Motor neuron (in vitro differentiated cells): ENCODE measurements at regions not wholly inside any gene's neighbourhood (a gene's known extent, or its start where the extent isn't known, plus 50 kb on each side); places are given as distances from the start of the nearest gene placed in this dataset.
"Not testable (repeated sequence)": the region's sequence is repeated elsewhere in the genome, so short reads cannot be mapped to it uniquely, and the experiment has no call there.

Source experiments
- ATAC-seq, 8 experiments: fragments of 200-7000 bp; cut with Tn5 transposase; replicated peaks in 6 of 8; 2 replicates each; pipeline ENCODE4 v1.8.0; 2021; ENCODE audit warnings: mild to moderate bottlenecking in 8 of 8, moderate library complexity in 8 of 8
- H3K27ac ChIP-seq, 2 donors: fragments of 250-450 bp; sonication (Bioruptor Pico); 2 replicates each; pipeline ENCODE4 v1.9.0; 2021; ENCODE audit warnings: antibody characterized with exemption in 2 of 2, mild to moderate bottlenecking in 2 of 2, moderate library complexity in 1 of 2
- H3K4me1 ChIP-seq, 2 donors: fragments of 250-450 bp; sonication (Bioruptor Pico); replicated peaks in 1 of 2; 2 replicates each; pipeline ENCODE4 v1.6.1; 2021; ENCODE audit warnings: antibody characterized with exemption in 2 of 2, mild to moderate bottlenecking in 2 of 2, moderate library complexity in 1 of 2
- H3K4me3 ChIP-seq, 5 donors: fragments of 250-450 bp; sonication (Bioruptor Pico); 2 replicates each; pipeline ENCODE4 v1.9.0; 2021; ENCODE audit warnings: antibody characterized with exemption in 5 of 5, mild to moderate bottlenecking in 5 of 5, moderate library complexity in 4 of 5
- WGBS, 10 experiments: fragments of 450-650 bp; shearing (Covaris generic); methylation state at CpG; one replicate each; pipeline ENCODE4 v1.0.0; 2022; 5-methylcytosine and 5-hydroxymethylcytosine counted together
- in situ Hi-C, 9 experiments: fragments of 400-800 bp; cut with MboI; loops; one replicate each; pipeline ENCODE4 v1.15.0; 2021; ENCODE audit warnings: low sequenced_read_pairs in 9 of 9, low pct_unique_long_range_greater_than_20kb in 2 of 9; ENCODE audit not compliant: unreplicated experiment in 9 of 9

GRCh38 chr11:81568918-81569317 is 1164.7 kb downstream of the FAM181B start:
- H3K4me1 ChIP-seq = peaks cover 0 to 11% of the 10 kb centered on the region in 2 donors
- in situ Hi-C loops = no loop called here
- peak in 5 of 8 experiments; percentile 33 to 98 (median 66) for ATAC-seq
- H3K27ac ChIP-seq = no peak overlapping the region
- H3K4me3 ChIP-seq = no peak overlapping the region

GRCh38 chr11:81548123-81548522 is 1185.5 kb downstream of the FAM181B start:
- 0 to 100% (median 13%) methylated on average over 1 of the region's 1 CpG; no CpG with 5 or more reads in 6 of the 10 experiments for WGBS, 10 experiments
- ATAC-seq = no peak
- in situ Hi-C loops = no loop called here

GRCh38 chr11:81539806-81540205 is 1193.9 kb downstream of the FAM181B start:
- H3K27ac ChIP-seq, H3K4me3 ChIP-seq, in situ Hi-C loops, ATAC-seq, H3K4me1 ChIP-seq: not testable (repeated sequence)
- WGBS, 10 experiments = 13 to 100% methylated on average over 1 to 3 of the region's 12 CpGs; no CpG with 5 or more reads in 8 of the 10 experiments

More at GRCh38 chr11:81548123-81548522, 1185.5 kb downstream of the FAM181B start:
- Histone ChIP-seq H3K4me1 (no peaks in the 10 kb centered on the region), H3K27ac (no peak overlapping the region), H3K4me3 (no peak overlapping the region)

- H3K27ac ChIP-seq = no peak overlapping the region
- ATAC-seq = no peak
- in situ Hi-C loops = no loop called here
- no peak overlapping the region for H3K4me3 ChIP-seq
- no peaks in the 10 kb centered on the region for H3K4me1 ChIP-seq
Measured at GRCh38 chr11:81515566-81515965, 1218.1 kb downstream of the FAM181B start.

GRCh38 chr11:81497202-81497804 is 1236.4 kb downstream of the FAM181B start:
- H3K27ac ChIP-seq = no peak overlapping the region
- peak in 3 of 8 experiments; percentile 39 to 64 (median 42) for ATAC-seq
- WGBS, 10 experiments = 11 to 100% (median 36%) methylated on average over 1 to 5 of the region's 5 CpGs; no CpG with 5 or more reads in 1 of the 10 experiments

GRCh38 chr11:81496601-81497000 is 1237.1 kb downstream of the FAM181B start:
- H3K4me3 ChIP-seq = no peak overlapping the region
- peak in 2 of 8 experiments; percentile 26 to 48 for ATAC-seq
- H3K4me1 ChIP-seq = peaks cover 15 to 16% of the 10 kb centered on the region in 2 donors
- in situ Hi-C loops = no loop called here
- 11 to 100% (median 52%) methylated on average over 1 of the region's 1 CpG; no CpG with 5 or more reads in 2 of the 10 experiments for WGBS, 10 experiments
- no peak overlapping the region for H3K27ac ChIP-seq

More at GRCh38 chr11:81497202-81497804, 1236.4 kb downstream of the FAM181B start:
- Histone ChIP-seq H3K4me3 (no peak overlapping the region), H3K4me1 (peaks cover 15 to 16% of the 10 kb centered on the region in 2 donors)
- in situ Hi-C loops = no loop called here

GRCh38 chr11:81495699-81496292 is 1237.9 kb downstream of the FAM181B start:
- peak in 1 of 8 experiments; percentile 25 for ATAC-seq
- Histone ChIP-seq H3K27ac (no peak overlapping the region), H3K4me1 (peaks cover 15 to 16% of the 10 kb centered on the region in 2 donors), H3K4me3 (no peak overlapping the region)
- 6 to 93% (median 68%) methylated on average over 2 to 4 of the region's 4 CpGs; no CpG with 5 or more reads in 2 of the 10 experiments for WGBS, 10 experiments
- in situ Hi-C loops = no loop called here

- in situ Hi-C loops = no loop called here
- no peak overlapping the region for H3K27ac ChIP-seq
- no peak overlapping the region for H3K4me3 ChIP-seq
- peaks cover 13 to 16% of the 10 kb centered on the region in 2 donors for H3K4me1 ChIP-seq
- no peak for ATAC-seq
Measured at GRCh38 chr11:81494431-81494830, 1239.2 kb downstream of the FAM181B start.

GRCh38 chr11:81492923-81493445 is 1240.7 kb downstream of the FAM181B start:
- H3K27ac ChIP-seq = no peak overlapping the region
- no peak for ATAC-seq
- 0 to 100% (median 90%) methylated on average over 1 of the region's 1 CpG; no CpG with 5 or more reads in 5 of the 10 experiments for WGBS, 10 experiments
- no peak overlapping the region for H3K4me3 ChIP-seq
- H3K4me1 ChIP-seq = peaks cover 8% of the 10 kb centered on the region in 2 donors
- in situ Hi-C loops = no loop called here

GRCh38 chr11:81487109-81487508 is 1246.6 kb downstream of the FAM181B start:
- no peak overlapping the region for H3K4me3 ChIP-seq
- no peak overlapping the region for H3K27ac ChIP-seq
- in situ Hi-C loops = no loop called here
- WGBS, 10 experiments = 0 to 100% (median 50%) methylated on average over 1 of the region's 1 CpG; no CpG with 5 or more reads in 2 of the 10 experiments
- ATAC-seq = peak in 3 of 8 experiments; percentile 72 to 96 (median 90)
- peaks cover 5 to 10% of the 10 kb centered on the region in 2 donors for H3K4me1 ChIP-seq

- H3K4me3 ChIP-seq = no peak overlapping the region
- in situ Hi-C loops = no loop called here
- ATAC-seq = peak in 5 of 8 experiments; percentile 78 to 94 (median 84)
- H3K4me1 ChIP-seq = peaks cover 5 to 10% of the 10 kb centered on the region in 2 donors
- H3K27ac ChIP-seq = no peak overlapping the region
Measured at GRCh38 chr11:81484196-81484595, 1249.5 kb downstream of the FAM181B start.

- Histone ChIP-seq H3K4me3 (no peak overlapping the region), H3K27ac (no peak overlapping the region), H3K4me1 (no peaks in the 10 kb centered on the region)
- no peak for ATAC-seq
- 13 to 100% (median 80%) methylated on average over 1 of the region's 1 CpG; no CpG with 5 or more reads in 5 of the 10 experiments for WGBS, 10 experiments
- in situ Hi-C loops = no loop called here
Measured at GRCh38 chr11:81477277-81477676, 1256.4 kb downstream of the FAM181B start.

- no peak overlapping the region for H3K27ac ChIP-seq
- H3K4me3 ChIP-seq = no peak overlapping the region
- in situ Hi-C loops = no loop called here
- ATAC-seq = no peak
- 0 to 100% (median 86%) methylated on average over 1 to 2 of the region's 2 CpGs; no CpG with 5 or more reads in 1 of the 10 experiments for WGBS, 10 experiments
- no peaks in the 10 kb centered on the region for H3K4me1 ChIP-seq
Measured at GRCh38 chr11:81476345-81476744, 1257.3 kb downstream of the FAM181B start.
